Right lobe of liver (tissue), 4 donors: ENCODE measurements at regions not wholly inside any gene's neighbourhood (a gene's known extent, or its start where the extent isn't known, plus 50 kb on each side); places are given as distances from the start of the nearest gene placed in this dataset.

Experiments used
- POLR2A ChIP-seq: fragments of 450-650 bp; IDR thresholded peaks from one replicate; pipeline ENCODE4 v1.6.1; 2017; ENCODE audit warnings: antibody characterized with exemption, mild to moderate bottlenecking
- TF ChIP-seq, protein P1 (sequence below), 4 donors: fragments of 200-600 bp in 3 of 4; fragments of 450-650 bp in 1 of 4; IDR thresholded peaks; one replicate each; pipeline versions ENCODE4 v1.5.1 to v1.8.0; 2016 to 2022; ENCODE audit warnings: antibody characterized with exemption in 4 of 4, mild to moderate bottlenecking in 2 of 4
- donor health status: DM: no; HTN: no; CAD: no.
- donor health status: DM: no; HTN: no; CAD: no.
- donor health status: DM: no; HTN: yes; CAD: no.

DNA sequence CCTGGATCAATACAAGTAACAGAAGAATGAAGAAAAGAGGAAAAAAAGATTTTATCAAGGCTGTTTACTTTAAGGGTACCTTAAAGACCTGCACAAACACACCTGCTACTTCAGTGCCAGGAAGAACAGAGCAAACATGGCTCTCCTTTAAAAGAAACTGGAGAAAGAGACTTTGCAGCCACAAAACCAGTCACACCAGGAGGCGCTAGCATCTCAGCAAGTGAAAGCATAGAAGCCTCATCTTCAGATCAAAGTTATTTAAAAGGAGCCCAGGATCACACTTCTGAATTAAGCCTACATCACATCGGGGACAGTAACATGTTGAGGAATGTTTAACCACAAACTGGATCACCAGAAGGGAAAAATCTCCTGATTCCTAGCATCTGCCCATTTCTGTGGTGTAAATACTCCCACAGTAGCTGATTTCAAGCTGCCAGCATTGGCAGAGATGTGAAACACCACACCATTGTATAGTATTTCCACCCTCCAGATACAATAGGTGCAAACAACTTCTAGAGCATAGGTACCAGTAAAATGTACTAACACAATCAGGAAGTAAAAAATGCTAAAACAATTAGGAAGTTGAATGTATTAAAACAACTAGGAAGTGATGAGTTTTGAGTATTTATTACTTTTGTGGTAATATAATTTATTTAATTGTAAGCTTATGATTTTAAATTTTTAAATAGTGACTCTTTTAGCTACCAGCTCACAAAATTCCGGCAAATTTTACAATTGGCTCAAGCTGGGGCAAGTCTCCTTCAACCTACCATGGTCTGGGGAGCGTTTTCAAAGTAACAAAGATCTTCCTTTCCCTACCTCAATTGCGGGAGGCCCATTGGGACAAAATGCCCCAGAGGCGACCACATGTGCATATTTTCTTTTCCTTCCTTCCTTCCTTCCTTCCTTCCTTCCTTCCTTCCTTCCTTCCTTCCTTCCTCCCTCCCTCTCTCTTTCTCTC, 105.3 kb upstream of the CLDN14 start:
- TF ChIP-seq, protein P1, sequence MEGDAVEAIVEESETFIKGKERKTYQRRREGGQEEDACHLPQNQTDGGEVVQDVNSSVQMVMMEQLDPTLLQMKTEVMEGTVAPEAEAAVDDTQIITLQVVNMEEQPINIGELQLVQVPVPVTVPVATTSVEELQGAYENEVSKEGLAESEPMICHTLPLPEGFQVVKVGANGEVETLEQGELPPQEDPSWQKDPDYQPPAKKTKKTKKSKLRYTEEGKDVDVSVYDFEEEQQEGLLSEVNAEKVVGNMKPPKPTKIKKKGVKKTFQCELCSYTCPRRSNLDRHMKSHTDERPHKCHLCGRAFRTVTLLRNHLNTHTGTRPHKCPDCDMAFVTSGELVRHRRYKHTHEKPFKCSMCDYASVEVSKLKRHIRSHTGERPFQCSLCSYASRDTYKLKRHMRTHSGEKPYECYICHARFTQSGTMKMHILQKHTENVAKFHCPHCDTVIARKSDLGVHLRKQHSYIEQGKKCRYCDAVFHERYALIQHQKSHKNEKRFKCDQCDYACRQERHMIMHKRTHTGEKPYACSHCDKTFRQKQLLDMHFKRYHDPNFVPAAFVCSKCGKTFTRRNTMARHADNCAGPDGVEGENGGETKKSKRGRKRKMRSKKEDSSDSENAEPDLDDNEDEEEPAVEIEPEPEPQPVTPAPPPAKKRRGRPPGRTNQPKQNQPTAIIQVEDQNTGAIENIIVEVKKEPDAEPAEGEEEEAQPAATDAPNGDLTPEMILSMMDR (IDR thresholded peaks at IDR 0.05) = no peak
- TF ChIP-seq POLR2A = no peak
